Gastrocnemius medialis (tissue), 4 donors: ENCODE measurements at regions not wholly inside any gene's neighbourhood (a gene's known extent, or its start where the extent isn't known, plus 50 kb on each side); places are given as distances from the start of the nearest gene placed in this dataset.

Experiments used
- CTCF ChIP-seq, 5 experiments: fragments of 450-650 bp in 3 of 5; fragments of 200-600 bp in 2 of 5; sonication (generic) in 2 of 5; IDR thresholded peaks in 4 of 5; conservative IDR thresholded peaks in 1 of 5; 1 replicate in 4 of 5; 2 replicates in 1 of 5; pipeline ENCODE4 v1.5.1; 2016 to 2019; ENCODE audit warnings: antibody characterized with exemption in 5 of 5, mild to moderate bottlenecking in 3 of 5, moderate library complexity in 3 of 5
- POLR2A ChIP-seq, 2 donors: fragments of 450-650 bp; IDR thresholded peaks; one replicate each; pipeline ENCODE4 v1.6.1; 2017; ENCODE audit warnings: antibody characterized with exemption in 2 of 2, mild to moderate bottlenecking in 2 of 2, moderate library complexity in 2 of 2

GRCh38 chr2:45224993-45225380 lies 215.7 kb upstream of the SIX2 start:
- no peak for TF ChIP-seq CTCF (IDR thresholded peaks at IDR 0.05 in 4 of 5, conservative IDR thresholded peaks at IDR 0.05 in 1 of 5)
- TF ChIP-seq POLR2A (IDR thresholded peaks at IDR 0.05): no peak
